ENCODE measurements at regions not wholly inside any gene's neighbourhood (a gene's known extent, or its start where the extent isn't known, plus 50 kb on each side); places are given as distances from the start of the nearest gene placed in this dataset.

DNA sequence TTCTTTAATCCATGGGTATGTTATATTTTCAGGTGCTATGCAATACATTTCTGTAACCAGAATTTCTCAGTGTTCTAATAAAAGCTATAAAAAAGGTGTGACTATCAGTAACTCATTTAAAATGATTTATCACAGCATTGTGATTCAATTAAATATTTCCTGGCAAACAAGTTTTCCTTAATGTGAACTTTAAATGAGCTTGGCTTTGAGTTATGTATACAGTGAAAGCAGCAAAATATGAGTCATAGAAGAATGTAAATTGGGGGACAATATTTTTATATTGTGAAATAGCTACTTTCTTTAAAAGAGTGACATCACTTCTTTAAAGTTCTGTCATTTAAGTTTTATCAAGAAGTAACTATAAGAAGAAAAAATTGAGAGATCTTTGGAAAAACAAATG is 484.9 kb upstream of the MAN1A1 start:
- intact Hi-C loops (cut with micrococcal nuclease) (no loop called here), in situ Hi-C loops (cut with MboI) (no loop called here)
- Histone ChIP-seq H3K9me1 (ENCODE audit: control insufficient read depth, insufficient read depth, low read length) (no peaks in the 10 kb centered on the region), H3K9ac (ENCODE audit: insufficient read depth in 1 of 2, low read depth in 2 of 2, low read length in 2 of 2) (no peak overlapping the region), H3K79me2 (ENCODE audit: control insufficient read depth, insufficient read depth, low read length) (no peaks in the 10 kb centered on the region), H3K27ac (ENCODE audit: extremely low read depth, low read depth, low read length) (no peak overlapping the region), H3K4me3 (no peak overlapping the region), H4K20me1 (replicated peaks; ENCODE audit: control insufficient read depth, insufficient read depth, low read length) (no peaks in the 10 kb centered on the region), H2AFZ (ENCODE audit: low read depth, low read length) (no peak overlapping the region), H3K9me3 (replicated peaks; ENCODE audit: control insufficient read depth, insufficient read depth, low read depth, low read length) (no peaks in the 10 kb centered on the region), H3K4me1 (replicated peaks in 1 of 2; ENCODE audit: control insufficient read depth in 2 of 2, insufficient read depth in 2 of 2, low read length in 2 of 2) (peaks cover 0 to 4% of the 10 kb centered on the region in 2 experiments; a peak in 1 of 5 replicates), H3K36me3 (ENCODE audit: control insufficient read depth, insufficient read depth, low read length) (no peaks in the 10 kb centered on the region), H3K4me2 (ENCODE audit: insufficient read depth, low read length) (no peak overlapping the region), H3K27me3 (ENCODE audit: control insufficient read depth in 2 of 2, insufficient read depth in 2 of 2, low read length in 2 of 2) (no peaks in the 10 kb centered on the region)
- FAIRE-seq = no peak
- BruUV-seq (replicated peaks) = no TSS peak
- POLR2A ChIA-PET = interaction anchor here (0.7 kb wide), 1 partner anchor 16 kb away, joined by 4 read pairs; no protein-coding TSS in a partner anchor
- ATAC-seq = no peak
- TF ChIP-seq RFX5 (IDR thresholded peaks at IDR 0.05; ENCODE audit: low read depth, low read length) (no peak), ETV1 (tag; conservative IDR thresholded peaks at IDR 0.05; ENCODE audit: low read depth) (no peak), ZNF57 (CRISPR knock-in tag; IDR thresholded peaks at IDR 0.05) (no peak), HDAC6 (IDR thresholded peaks at IDR 0.05; ENCODE audit: low read depth, low read length) (no peak), KAT8 (IDR thresholded peaks at IDR 0.05; ENCODE audit: low read depth) (no peak), ETV5 (CRISPR knock-in tag; IDR thresholded peaks at IDR 0.05; ENCODE audit: low read depth) (no peak), SOX6 (IDR thresholded peaks at IDR 0.05) (no peak), SNRNP70 (optimal IDR thresholded peaks at IDR 0.05; ENCODE audit: low read depth, low read length) (no peak), ZSCAN32 (CRISPR knock-in tag; IDR thresholded peaks at IDR 0.05) (no peak), ZNF324 (CRISPR knock-in tag; IDR thresholded peaks at IDR 0.05) (no peak), ZNF507 (tag; conservative IDR thresholded peaks at IDR 0.05) (no peak), PRPF4 (IDR thresholded peaks at IDR 0.05; ENCODE audit: insufficient read depth, low read depth, low read length, poor library complexity, severe bottlenecking) (no peak), PTTG1 (tag; IDR thresholded peaks at IDR 0.05; ENCODE audit: low read depth) (no peak)
- TF ChIP-seq, protein P1, sequence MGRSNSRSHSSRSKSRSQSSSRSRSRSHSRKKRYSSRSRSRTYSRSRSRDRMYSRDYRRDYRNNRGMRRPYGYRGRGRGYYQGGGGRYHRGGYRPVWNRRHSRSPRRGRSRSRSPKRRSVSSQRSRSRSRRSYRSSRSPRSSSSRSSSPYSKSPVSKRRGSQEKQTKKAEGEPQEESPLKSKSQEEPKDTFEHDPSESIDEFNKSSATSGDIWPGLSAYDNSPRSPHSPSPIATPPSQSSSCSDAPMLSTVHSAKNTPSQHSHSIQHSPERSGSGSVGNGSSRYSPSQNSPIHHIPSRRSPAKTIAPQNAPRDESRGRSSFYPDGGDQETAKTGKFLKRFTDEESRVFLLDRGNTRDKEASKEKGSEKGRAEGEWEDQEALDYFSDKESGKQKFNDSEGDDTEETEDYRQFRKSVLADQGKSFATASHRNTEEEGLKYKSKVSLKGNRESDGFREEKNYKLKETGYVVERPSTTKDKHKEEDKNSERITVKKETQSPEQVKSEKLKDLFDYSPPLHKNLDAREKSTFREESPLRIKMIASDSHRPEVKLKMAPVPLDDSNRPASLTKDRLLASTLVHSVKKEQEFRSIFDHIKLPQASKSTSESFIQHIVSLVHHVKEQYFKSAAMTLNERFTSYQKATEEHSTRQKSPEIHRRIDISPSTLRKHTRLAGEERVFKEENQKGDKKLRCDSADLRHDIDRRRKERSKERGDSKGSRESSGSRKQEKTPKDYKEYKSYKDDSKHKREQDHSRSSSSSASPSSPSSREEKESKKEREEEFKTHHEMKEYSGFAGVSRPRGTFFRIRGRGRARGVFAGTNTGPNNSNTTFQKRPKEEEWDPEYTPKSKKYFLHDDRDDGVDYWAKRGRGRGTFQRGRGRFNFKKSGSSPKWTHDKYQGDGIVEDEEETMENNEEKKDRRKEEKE (IDR thresholded peaks at IDR 0.05; ENCODE audit: borderline replicate concordance in 1 of 2, control insufficient read depth in 1 of 2, low read depth in 2 of 2, low read length in 1 of 2) = no peak
- TF ChIP-seq, protein P2, sequence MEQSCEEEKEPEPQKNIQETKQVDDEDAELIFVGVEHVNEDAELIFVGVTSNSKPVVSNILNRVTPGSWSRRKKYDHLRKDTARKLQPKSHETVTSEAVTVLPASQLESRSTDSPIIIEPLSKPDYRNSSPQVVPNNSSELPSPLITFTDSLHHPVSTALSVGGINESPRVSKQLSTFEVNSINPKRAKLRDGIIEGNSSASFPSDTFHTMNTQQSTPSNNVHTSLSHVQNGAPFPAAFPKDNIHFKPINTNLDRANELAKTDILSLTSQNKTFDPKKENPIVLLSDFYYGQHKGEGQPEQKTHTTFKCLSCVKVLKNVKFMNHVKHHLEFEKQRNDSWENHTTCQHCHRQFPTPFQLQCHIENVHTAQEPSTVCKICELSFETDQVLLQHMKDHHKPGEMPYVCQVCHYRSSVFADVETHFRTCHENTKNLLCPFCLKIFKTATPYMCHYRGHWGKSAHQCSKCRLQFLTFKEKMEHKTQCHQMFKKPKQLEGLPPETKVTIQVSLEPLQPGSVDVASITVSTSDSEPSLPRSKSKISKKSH (CRISPR knock-in tag; IDR thresholded peaks at IDR 0.05) = no peak
- DNase-seq (ENCODE audit: extremely low read depth in 1 of 4, low spot score in 3 of 4) = no peak
- CTCF ChIA-PET (ENCODE audit: low intra/inter-chr PET ratio) = no interaction called here
